K562 (cell line): ENCODE measurements at regions not wholly inside any gene's neighbourhood (a gene's known extent, or its start where the extent isn't known, plus 50 kb on each side); places are given as distances from the start of the nearest gene placed in this dataset.

Experiments used
- ATAC-seq: fragments of 200-7000 bp; cut with Tn5 transposase; 3 replicates; pipeline ENCODE4 v1.9.1; 2020; ENCODE audit warnings: moderate library complexity
- BruUV-seq: library from RNA; stranded (reverse); fragments of 400-500 nt; replicated peaks from 2 replicates; lab custom pipeline; 2021; lab: Mats Ljungman, UMichigan
- CTCF ChIA-PET: fragments of 300-600 bp; formaldehyde crosslinking; extraction: SDS; loops from one replicate; lab custom pipeline; 2021; ENCODE audit warnings: low intra/inter-chr PET ratio; lab: Yijun Ruan, JAX
- POLR2A ChIA-PET: fragments of 300-600, 350-650 bp; sonication (Branson Sonifier 250); formaldehyde crosslinking; extraction: SDS; loops from one replicate; lab custom pipeline; 2021; ENCODE audit warnings: antibody characterized with exemption, inconsistent platforms; lab: Yijun Ruan, JAX
- DNase-seq, 4 experiments: peaks; one replicate each; pipeline versions ENCODE4 v3.0.0 to v3.0.0-alpha.2; 2011 to 2018; ENCODE audit warnings: low spot score in 3 of 4, mixed read lengths in 3 of 4; ENCODE audit errors: extremely low read depth in 1 of 4
- FAIRE-seq: peaks from 2 replicates; lab custom pipeline; 2011; peaks lifted over from hg19 to GRCh38; lab: Jason Lieb, UNC
- H2AFZ ChIP-seq: 2 replicates; pipeline ENCODE4 v1.6.0; 2011; ENCODE audit warnings: low read depth, low read length, control low read depth, inconsistent platforms
- H3K27ac ChIP-seq: fragments of 200-600 bp; 3 replicates; pipeline ENCODE4 v1.8.0; 2011; ENCODE audit warnings: low read depth, mild to moderate bottlenecking, control low read depth, inconsistent platforms, low read length, moderate library complexity, mixed read lengths; ENCODE audit errors: extremely low read depth
- H3K27me3 ChIP-seq, 2 experiments: fragments of 300-600 bp in 1 of 2; 2 replicates in 1 of 2; 3 replicates in 1 of 2; pipeline versions ENCODE4 v1.6.0 to v1.8.0; 2011; ENCODE audit warnings: inconsistent platforms in 2 of 2, low read length in 2 of 2, mild to moderate bottlenecking in 1 of 2, mixed read lengths in 1 of 2, moderate library complexity in 1 of 2; ENCODE audit not compliant: control insufficient read depth in 2 of 2, insufficient read depth in 2 of 2
- H3K36me3 ChIP-seq: fragments of 300-600 bp; 3 replicates; pipeline ENCODE4 v1.8.0; 2011; ENCODE audit warnings: mild to moderate bottlenecking, low read length, inconsistent platforms; ENCODE audit not compliant: control insufficient read depth, insufficient read depth
- H3K4me1 ChIP-seq, 2 experiments: fragments of 200-600 bp in 1 of 2; replicated peaks in 1 of 2; 2 replicates in 1 of 2; 3 replicates in 1 of 2; pipeline versions ENCODE4 v1.5.1 to v1.8.0; 2011; ENCODE audit warnings: inconsistent platforms in 2 of 2, low read length in 2 of 2, mild to moderate bottlenecking in 1 of 2, mixed read lengths in 1 of 2, moderate library complexity in 1 of 2; ENCODE audit not compliant: control insufficient read depth in 2 of 2, insufficient read depth in 2 of 2
- H3K4me2 ChIP-seq: 2 replicates; pipeline ENCODE4 v1.6.1; 2011; ENCODE audit warnings: low read length, control low read depth, inconsistent platforms, mixed read lengths; ENCODE audit not compliant: insufficient read depth
- H3K4me3 ChIP-seq: fragments of 200-600 bp; sonication (generic), shearing (Covaris generic); 2 replicates; pipeline ENCODE4 v1.5.1; 2016; ENCODE audit warnings: control low read depth, inconsistent platforms
- H3K79me2 ChIP-seq: fragments of 200-600 bp; 3 replicates; pipeline ENCODE4 v1.8.0; 2011; ENCODE audit warnings: low read length, inconsistent platforms; ENCODE audit not compliant: control insufficient read depth, insufficient read depth
- H3K9ac ChIP-seq, 2 experiments: 2 replicates each; pipeline versions ENCODE4 v1.6.0 to v1.6.1; 2011; ENCODE audit warnings: low read depth in 2 of 2, low read length in 2 of 2, control low read depth in 1 of 2, inconsistent platforms in 1 of 2, mild to moderate bottlenecking in 1 of 2, mixed read lengths in 1 of 2; ENCODE audit not compliant: insufficient read depth in 1 of 2
- H3K9me1 ChIP-seq: one replicate; pipeline ENCODE4 v1.6.0; 2011; ENCODE audit warnings: inconsistent platforms, mild to moderate bottlenecking, low read length, moderate library complexity; ENCODE audit not compliant: control insufficient read depth, insufficient read depth
- H3K9me3 ChIP-seq: replicated peaks from 2 replicates; pipeline ENCODE4 v1.5.1; 2011; ENCODE audit warnings: low read depth, low read length, inconsistent platforms; ENCODE audit not compliant: control insufficient read depth, insufficient read depth
- H4K20me1 ChIP-seq: replicated peaks from 2 replicates; pipeline ENCODE4 v1.6.1; 2011; ENCODE audit warnings: low read length, inconsistent platforms, mixed read lengths; ENCODE audit not compliant: control insufficient read depth, insufficient read depth
- C11orf30 ChIP-seq: fragments of 450-650 bp; IDR thresholded peaks from 2 replicates; pipeline ENCODE4 v1.6.1; 2016; ENCODE audit warnings: low read depth, mild to moderate bottlenecking
- CHD4 ChIP-seq: fragments of 200-600 bp; sonication (generic); IDR thresholded peaks from 3 replicates; pipeline ENCODE4 v1.6.1; 2012; ENCODE audit warnings: low read depth, mild to moderate bottlenecking, mixed read lengths, low read length, inconsistent platforms; ENCODE audit not compliant: insufficient read depth, insufficient replicate concordance, poor library complexity, severe bottlenecking
- CSDE1 ChIP-seq, 2 experiments: fragments of 450-650 bp; IDR thresholded peaks; 2 replicates each; pipeline ENCODE4 v1.6.1; 2016; ENCODE audit warnings: mild to moderate bottlenecking in 1 of 2
- HDAC2 ChIP-seq: fragments of 450-650 bp; IDR thresholded peaks from 2 replicates; pipeline ENCODE4 v1.6.1; 2016; ENCODE audit warnings: mild to moderate bottlenecking
- HDAC6 ChIP-seq: IDR thresholded peaks from 2 replicates; pipeline ENCODE4 v1.6.1; 2012; ENCODE audit warnings: low read depth, mild to moderate bottlenecking, control low read depth, inconsistent platforms, low read length, moderate library complexity
- HNRNPH1 ChIP-seq: fragments of 200-400 bp; formaldehyde crosslinking; optimal IDR thresholded peaks from 2 replicates; pipeline ENCODE3; 2017; ENCODE audit warnings: low read depth, mild to moderate bottlenecking, low read length, moderate library complexity
- JUND ChIP-seq, 2 experiments: IDR thresholded peaks; 2 replicates in 1 of 2; 3 replicates in 1 of 2; pipeline ENCODE4 v1.6.1; 2011; ENCODE audit warnings: borderline replicate concordance in 2 of 2, low read depth in 2 of 2, low read length in 2 of 2, improper control_type of control experiment in 1 of 2, missing biosample characterization in 1 of 2, missing genetic modification characterization in 1 of 2, missing genetic modification reagents in 1 of 2
- MBD2 ChIP-seq: sonication (generic); IDR thresholded peaks from 2 replicates; pipeline ENCODE4 v1.6.1; 2016; ENCODE audit warnings: low read depth, borderline replicate concordance
- MITF ChIP-seq: IDR thresholded peaks from 2 replicates; pipeline ENCODE4 v1.6.1; 2014; ENCODE audit warnings: antibody characterized with exemption
- MNT ChIP-seq, 2 experiments: fragments of 450-650 bp; conservative IDR thresholded peaks; 2 replicates each; pipeline ENCODE4 v1.6.1; 2017; ENCODE audit warnings: mild to moderate bottlenecking in 2 of 2, moderate library complexity in 2 of 2
- NFE2L1 ChIP-seq: fragments of 450-650 bp; IDR thresholded peaks from 2 replicates; pipeline ENCODE4 v1.6.1; 2016; ENCODE audit warnings: missing genetic modification characterization, low read depth, mild to moderate bottlenecking, missing compliant biosample characterization, moderate library complexity, borderline replicate concordance
- NFRKB ChIP-seq: fragments of 450-650 bp; IDR thresholded peaks from 2 replicates; pipeline ENCODE4 v1.6.1; 2016; ENCODE audit warnings: low read depth
- TBP ChIP-seq: optimal IDR thresholded peaks from 2 replicates; pipeline ENCODE3; 2011; ENCODE audit warnings: low read depth, low read length, improper control_type of control experiment
- XRCC5 ChIP-seq: fragments of 200-400 bp; formaldehyde crosslinking; IDR thresholded peaks from 2 replicates; pipeline ENCODE4 v1.6.1; 2017; ENCODE audit warnings: low read depth, mild to moderate bottlenecking, low read length
- ZBTB1 ChIP-seq: sonication (generic); formaldehyde crosslinking; IDR thresholded peaks from 2 replicates; pipeline ENCODE4 v1.8.1; 2023; ENCODE audit warnings: missing genetic modification reagents, low read depth, mild to moderate bottlenecking, borderline replicate concordance
- ZNF224 ChIP-seq: sonication (generic); formaldehyde crosslinking; IDR thresholded peaks from 2 replicates; pipeline ENCODE4 v1.8.0; 2022; ENCODE audit warnings: mild to moderate bottlenecking, missing genetic modification reagents
- ZNF431 ChIP-seq: sonication (generic); formaldehyde crosslinking; IDR thresholded peaks from 2 replicates; pipeline ENCODE4 v1.8.0; 2022; ENCODE audit warnings: mild to moderate bottlenecking, missing genetic modification reagents
- ZNF436 ChIP-seq: fragments of 250-450, 450-650 bp; sonication (Bioruptor Pico); formaldehyde crosslinking; IDR thresholded peaks from 2 replicates; pipeline ENCODE4 v1.7.0; 2020; ENCODE audit warnings: mild to moderate bottlenecking
- ZNF699 ChIP-seq: fragments of 250-450 bp; sonication (Bioruptor Pico); IDR thresholded peaks from 2 replicates; pipeline ENCODE4 v1.8.0; 2021; ENCODE audit warnings: mild to moderate bottlenecking, moderate library complexity; ENCODE audit not compliant: insufficient replicate concordance
- ZNF785 ChIP-seq: fragments of 250-450 bp; sonication (Bioruptor Pico); IDR thresholded peaks from 2 replicates; pipeline ENCODE4 v1.4.0; 2020; ENCODE audit warnings: mild to moderate bottlenecking
- WGBS: fragments of 100-300 bp; shearing (Covaris generic); methylation state at CpG from one replicate; pipeline ENCODE4 v1.1.6; 2016; ENCODE audit warnings: low coverage, mixed read lengths; ENCODE audit not compliant: insufficient coverage; ENCODE audit errors: missing lambda C conversion rate; 5-methylcytosine and 5-hydroxymethylcytosine counted together
- in situ Hi-C: fragments of 300-500 bp; cut with MboI; formaldehyde crosslinking; loops from 4 replicates; pipeline ENCODE4 v1.15.0; 2018; ENCODE audit warnings: inconsistent platforms, mixed read lengths
- intact Hi-C: fragments of 100-400 bp; cut with micrococcal nuclease; formaldehyde crosslinking; loops from 2 replicates; pipeline ENCODE4 v1.14.2; 2022

GRCh38 chr5:90153031-90153430 is 256.5 kb downstream of the CETN3 start (continued):
- TF ChIP-seq HNRNPH1 (no peak), ZNF785 (CRISPR knock-in tag) (no peak), MITF (no peak), C11orf30 (no peak)

- intact Hi-C loops (no loop called here), in situ Hi-C loops (no loop called here)
- H3K4me3 ChIP-seq, result no peak overlapping the region
- H3K9me1 ChIP-seq, result no peaks in the 10 kb centered on the region
- no peaks in the 10 kb centered on the region for H3K4me1 ChIP-seq
- H3K27ac ChIP-seq, result no peak overlapping the region
- ATAC-seq (no peak), DNase-seq (no peak), FAIRE-seq (no peak)
- no peaks in the 10 kb centered on the region for H3K36me3 ChIP-seq
- no peaks in the 10 kb centered on the region for H3K79me2 ChIP-seq
- ChIA-PET POLR2A (no interaction called here), CTCF (no interaction called here)
- no peaks in the 10 kb centered on the region for H4K20me1 ChIP-seq
- no peak overlapping the region for H3K4me2 ChIP-seq
- H3K9ac ChIP-seq, result no peak overlapping the region
- no TSS peak for BruUV-seq
- no peaks in the 10 kb centered on the region for H3K9me3 ChIP-seq
- H3K27me3 ChIP-seq, result no peaks in the 10 kb centered on the region
- 2% methylated on average over 6 of the region's 6 CpGs for WGBS
- no peak overlapping the region for H2AFZ ChIP-seq
- TF ChIP-seq NFRKB (no peak), HDAC6 (no peak), NFE2L1 (tag) (no peak), ZNF699 (CRISPR knock-in tag) (no peak), TBP (no peak), HDAC2 (no peak), MBD2 (no peak), ZNF431 (CRISPR knock-in tag) (no peak), ZBTB1 (no peak), JUND (IDR thresholded peaks at IDR 0.05; ENCODE audit: borderline replicate concordance, low read depth, low read length) (no peak), JUND (tag; IDR thresholded peaks at IDR 0.05; ENCODE audit: borderline replicate concordance, low read depth, low read length) (no peak), XRCC5 (no peak), CSDE1 (IDR thresholded peaks at IDR 0.05) (no peak), CHD4 (no peak), ZNF224 (no peak), ZNF436 (no peak), MNT (conservative IDR thresholded peaks at IDR 0.05) (no peak)
These were observed 264.8 kb downstream of the CETN3 start for GRCh38 chr5:90144625-90145327.
